OCI-LY3 (cell line): ENCODE measurements at regions not wholly inside any gene's neighbourhood (a gene's known extent, or its start where the extent isn't known, plus 50 kb on each side); places are given as distances from the start of the nearest gene placed in this dataset.

Experiments used
- CTCF ChIP-seq: fragments of 200-600, 300-600 bp; sonication (generic); IDR thresholded peaks from 2 replicates; pipeline ENCODE4 v1.5.1; 2014; ENCODE audit warnings: antibody characterized with exemption, low read length, low read depth
- EZH2phosphoT487 ChIP-seq: fragments of 200-600 bp; shearing (Covaris generic); IDR thresholded peaks from 2 replicates; pipeline ENCODE4 v1.6.1; 2018; ENCODE audit warnings: antibody characterized with exemption, mixed run types, low read depth

- TF ChIP-seq CTCF (no peak), EZH2phosphoT487 (no peak)
Observed at GRCh38 chr5:98641671-98642070, 131.8 kb upstream of the RGMB start.
